Endothelial cell of umbilical vein (primary cell): ENCODE measurements at regions not wholly inside any gene's neighbourhood (a gene's known extent, or its start where the extent isn't known, plus 50 kb on each side); places are given as distances from the start of the nearest gene placed in this dataset.
A peak's percentile ranks its signal among the peaks of the same experiment; 100 is the strongest.

ENCODE experiments used
- BruUV-seq: library from RNA; stranded (reverse); fragments of 400-500 nt; replicated peaks from 2 replicates; lab custom pipeline; 2021; lab: Mats Ljungman, UMichigan
- CTCF ChIA-PET: fragments of 300-600, 350-600 bp; sonication (Branson Sonifier 250); formaldehyde crosslinking; loops from one replicate; lab custom pipeline; 2021; ENCODE audit warnings: antibody characterized with exemption, inconsistent platforms; lab: Charles Lee
- POLR2A ChIA-PET: fragments of 300-600, 350-600 bp; sonication (Branson Sonifier 250); formaldehyde crosslinking; loops from one replicate; lab custom pipeline; 2021; ENCODE audit warnings: antibody characterized with exemption, inconsistent platforms; lab: Charles Lee
- DNase-seq: peaks from one replicate; pipeline ENCODE4 v3.0.0-alpha.2; 2011; ENCODE audit warnings: low read depth, low spot score
- FAIRE-seq: peaks from 2 replicates; lab custom pipeline; 2011; peaks lifted over from hg19 to GRCh38; lab: Jason Lieb, UNC
- H2AFZ ChIP-seq: 2 replicates; pipeline ENCODE4 v1.6.0; 2012; ENCODE audit warnings: low read depth, low read length, control low read depth, inconsistent platforms
- H3K27ac ChIP-seq: 2 replicates; pipeline ENCODE4 v1.5.1; 2011; ENCODE audit warnings: low read depth, mild to moderate bottlenecking, control low read depth, low read length, moderate library complexity; ENCODE audit not compliant: insufficient read depth
- H3K27me3 ChIP-seq, 2 experiments: 2 replicates each; pipeline versions ENCODE4 v1.6.0 to v1.6.1; 2011; ENCODE audit warnings: low read length in 2 of 2, mixed read lengths in 1 of 2; ENCODE audit not compliant: control insufficient read depth in 2 of 2, insufficient read depth in 2 of 2
- H3K36me3 ChIP-seq, 2 experiments: 2 replicates in 1 of 2; 3 replicates in 1 of 2; pipeline ENCODE4 v1.5.1; 2011; ENCODE audit warnings: low read length in 2 of 2, mild to moderate bottlenecking in 1 of 2, moderate library complexity in 1 of 2; ENCODE audit not compliant: control insufficient read depth in 2 of 2, insufficient read depth in 2 of 2; ENCODE audit errors: extremely low read depth in 1 of 2
- H3K4me1 ChIP-seq: 3 replicates; pipeline ENCODE4 v1.5.1; 2011; ENCODE audit warnings: mild to moderate bottlenecking, low read length; ENCODE audit not compliant: control insufficient read depth, insufficient read depth; ENCODE audit errors: extremely low read depth
- H3K4me2 ChIP-seq: 2 replicates; pipeline ENCODE4 v1.6.1; 2011; ENCODE audit warnings: low read length, control low read depth, mixed read lengths; ENCODE audit not compliant: insufficient read depth
- H3K4me3 ChIP-seq, 3 experiments: fragments of 200-600 bp in 1 of 3; sonication (generic), shearing (Covaris generic) in 1 of 3; replicated peaks in 1 of 3; 2 replicates each; pipeline ENCODE4 v1.5.1; 2011 to 2016; ENCODE audit warnings: control low read depth in 3 of 3, low read length in 3 of 3, mild to moderate bottlenecking in 2 of 3, inconsistent platforms in 1 of 3, low read depth in 1 of 3, moderate library complexity in 1 of 3; ENCODE audit not compliant: insufficient read depth in 1 of 3
- H3K79me2 ChIP-seq: 2 replicates; pipeline ENCODE4 v1.6.0; 2012; ENCODE audit warnings: low read length, inconsistent platforms; ENCODE audit not compliant: control insufficient read depth, insufficient read depth
- H3K9ac ChIP-seq: replicated peaks from 2 replicates; pipeline ENCODE3; 2011; ENCODE audit warnings: low read length, control low read depth; ENCODE audit not compliant: insufficient read depth; ENCODE audit errors: extremely low read depth
- H3K9me1 ChIP-seq: replicated peaks from 3 replicates; pipeline ENCODE4 v1.6.0; 2011; ENCODE audit warnings: mild to moderate bottlenecking, low read length; ENCODE audit not compliant: control insufficient read depth, insufficient read depth; ENCODE audit errors: extremely low read depth
- H3K9me3 ChIP-seq: replicated peaks from 2 replicates; pipeline ENCODE4 v1.5.1; 2012; ENCODE audit warnings: low read length, inconsistent platforms; ENCODE audit not compliant: control insufficient read depth, insufficient read depth
- H4K20me1 ChIP-seq: replicated peaks from 2 replicates; pipeline ENCODE3; 2011; ENCODE audit warnings: mild to moderate bottlenecking, low read length; ENCODE audit not compliant: control insufficient read depth, insufficient read depth; ENCODE audit errors: extremely low read depth
- CTCF ChIP-seq, 2 donors: IDR thresholded peaks; 1 replicate in 1 of 2; 2 replicates in 1 of 2; pipeline ENCODE4 v1.5.1; 2011; ENCODE audit warnings: low read length in 2 of 2, mild to moderate bottlenecking in 2 of 2, moderate library complexity in 2 of 2, control low read depth in 1 of 2, inconsistent platforms in 1 of 2, low read depth in 1 of 2; ENCODE audit not compliant: insufficient read depth in 1 of 2; ENCODE audit errors: extremely low read depth in 1 of 2
- EZH2 ChIP-seq: IDR thresholded peaks from 2 replicates; pipeline ENCODE4 v1.6.1; 2012; ENCODE audit warnings: borderline replicate concordance, low read depth, mild to moderate bottlenecking, moderate library complexity, low read length, inconsistent platforms; ENCODE audit not compliant: severe bottlenecking
- FOS ChIP-seq: IDR thresholded peaks from 2 replicates; pipeline ENCODE4 v1.6.1; 2011; ENCODE audit warnings: mild to moderate bottlenecking, low read length, moderate library complexity, borderline replicate concordance; ENCODE audit not compliant: insufficient read depth
- GATA2 ChIP-seq: IDR thresholded peaks from 2 replicates; pipeline ENCODE4 v1.7.0; 2011; ENCODE audit warnings: low read depth, mild to moderate bottlenecking, moderate library complexity, mixed read lengths, low read length; ENCODE audit not compliant: insufficient read length, insufficient read depth
- JUN ChIP-seq: IDR thresholded peaks from 2 replicates; pipeline ENCODE4 v1.6.1; 2011; ENCODE audit warnings: borderline replicate concordance, low read depth; ENCODE audit not compliant: insufficient read length, insufficient read depth
- MAX ChIP-seq: IDR thresholded peaks from 2 replicates; pipeline ENCODE4 v1.6.1; 2011; ENCODE audit not compliant: insufficient read depth, insufficient read length
- MYC ChIP-seq: IDR thresholded peaks from one replicate; pipeline ENCODE4 v1.6.1; 2011; ENCODE audit warnings: mild to moderate bottlenecking, low read depth, low read length
- POLR2A ChIP-seq: IDR thresholded peaks from 2 replicates; pipeline ENCODE4 v1.6.1; 2012; ENCODE audit warnings: low read depth, mild to moderate bottlenecking, control low read depth, low read length
- POLR2AphosphoS5 ChIP-seq: IDR thresholded peaks from 2 replicates; pipeline ENCODE4 v1.6.1; 2012; ENCODE audit warnings: low read depth, mild to moderate bottlenecking, control low read depth, low read length, moderate library complexity; ENCODE audit not compliant: insufficient read depth
- dilution Hi-C: fragments of 300-500 bp; cut with MboI; formaldehyde crosslinking; loops from one replicate; pipeline ENCODE4 v1.15.0; 2019; ENCODE audit warnings: low sequenced_read_pairs; ENCODE audit not compliant: extremely low pct_ligation_motif_present
- intact Hi-C: fragments of 100-400 bp; cut with micrococcal nuclease; formaldehyde crosslinking; loops from one replicate; pipeline ENCODE4 v1.10.0; 2022

GRCh38 chr10:53006663-53007526 is 234.3 kb upstream of the MBL2 start:
- no peaks in the 10 kb centered on the region for H3K36me3 ChIP-seq
- H3K27me3 ChIP-seq = no peaks in the 10 kb centered on the region
- POLR2A ChIA-PET = no interaction called here
- FAIRE-seq (no peak), DNase-seq (peak; percentile 28)
- CTCF ChIA-PET = interaction anchor here (1.0 to 1.2 kb wide), 3 partner anchors 8 to 19 kb away, joined by 3 read pairs; no protein-coding TSS in a partner anchor
- dilution Hi-C loops = no loop called here
- no peaks in the 10 kb centered on the region for H3K79me2 ChIP-seq
- no peak overlapping the region for H2AFZ ChIP-seq
- intact Hi-C loops = no loop called here
- H4K20me1 ChIP-seq = no peaks in the 10 kb centered on the region
- no peak overlapping the region for H3K4me2 ChIP-seq
- no peaks in the 10 kb centered on the region for H3K9me1 ChIP-seq
- H3K9ac ChIP-seq = no peak overlapping the region
- no peak for TF ChIP-seq EZH2
- TF ChIP-seq GATA2 = no peak
- TF ChIP-seq POLR2A = no peak
- no peak for TF ChIP-seq MYC
- TF ChIP-seq JUN = no peak
- TF ChIP-seq POLR2AphosphoS5 = no peak
- no peak for TF ChIP-seq FOS
- no peak for TF ChIP-seq MAX
- no peak for TF ChIP-seq CTCF (IDR thresholded peaks at IDR 0.05; ENCODE audit: extremely low read depth in 1 of 2, insufficient read depth in 1 of 2, low read depth in 1 of 2, low read length in 2 of 2)
- BruUV-seq = no TSS peak
- H3K4me3 ChIP-seq = no peak overlapping the region
- H3K4me1 ChIP-seq = no peaks in the 10 kb centered on the region
- H3K9me3 ChIP-seq = no peaks in the 10 kb centered on the region
- no peak overlapping the region for H3K27ac ChIP-seq
